HUDEP-2 (cell line): ENCODE measurements at regions not wholly inside any gene's neighbourhood (a gene's known extent, or its start where the extent isn't known, plus 50 kb on each side); places are given as distances from the start of the nearest gene placed in this dataset.
A peak's percentile ranks its signal among the peaks of the same experiment; 100 is the strongest.

Source experiments
- DNase-seq, 76 experiments: peaks; one replicate each; lab custom pipeline; 2025; ENCODE audit not compliant: unreplicated experiment in 76 of 76; lab: John Stamatoyannopoulos, UW

DNA sequence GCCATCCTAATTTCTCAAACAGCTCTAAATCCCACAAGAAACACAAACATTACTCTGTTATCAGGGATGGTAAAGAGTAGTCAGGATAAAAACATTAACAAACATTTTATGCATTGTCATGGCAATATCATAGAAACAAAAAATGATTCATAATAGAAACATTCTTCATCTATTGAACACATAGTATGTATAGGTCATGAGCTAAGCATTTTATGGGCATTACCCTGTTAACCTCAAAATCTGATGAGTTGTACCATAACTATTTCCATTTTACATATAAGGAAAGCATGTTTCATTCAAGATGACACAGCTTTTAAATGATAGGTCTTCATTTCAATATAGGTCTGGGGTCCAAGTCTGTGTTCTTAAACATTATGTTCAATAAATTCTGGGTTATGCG lies 344.9 kb downstream of the RND3 start:
- no peak for DNase-seq

GRCh38 chr2:150141226-150142001 lies 346.1 kb downstream of the RND3 start:
- no peak for DNase-seq

- no peak for DNase-seq
Observed at GRCh38 chr2:150140777-150141176, 346.7 kb downstream of the RND3 start.

DNA sequence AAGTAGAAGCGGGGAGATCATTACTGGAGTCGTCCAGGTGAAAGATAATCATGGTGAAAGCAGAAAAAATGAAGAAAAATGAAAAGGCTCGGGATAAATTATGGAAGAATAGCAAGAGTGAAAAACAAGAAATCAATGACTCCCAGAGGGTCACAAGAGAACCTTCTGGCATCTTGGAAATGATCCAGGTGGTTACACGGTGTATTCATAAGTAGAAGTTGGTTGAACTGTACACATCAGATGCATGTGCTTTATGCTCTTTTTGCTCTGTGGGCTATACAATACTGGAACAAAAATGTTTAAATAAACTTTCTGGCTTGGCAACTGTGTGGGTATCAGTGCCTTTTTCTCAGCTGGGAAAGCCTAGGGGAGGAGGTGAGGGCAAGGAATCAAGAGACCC lies 348.9 kb downstream of the RND3 start:
- DNase-seq = no peak

DNA sequence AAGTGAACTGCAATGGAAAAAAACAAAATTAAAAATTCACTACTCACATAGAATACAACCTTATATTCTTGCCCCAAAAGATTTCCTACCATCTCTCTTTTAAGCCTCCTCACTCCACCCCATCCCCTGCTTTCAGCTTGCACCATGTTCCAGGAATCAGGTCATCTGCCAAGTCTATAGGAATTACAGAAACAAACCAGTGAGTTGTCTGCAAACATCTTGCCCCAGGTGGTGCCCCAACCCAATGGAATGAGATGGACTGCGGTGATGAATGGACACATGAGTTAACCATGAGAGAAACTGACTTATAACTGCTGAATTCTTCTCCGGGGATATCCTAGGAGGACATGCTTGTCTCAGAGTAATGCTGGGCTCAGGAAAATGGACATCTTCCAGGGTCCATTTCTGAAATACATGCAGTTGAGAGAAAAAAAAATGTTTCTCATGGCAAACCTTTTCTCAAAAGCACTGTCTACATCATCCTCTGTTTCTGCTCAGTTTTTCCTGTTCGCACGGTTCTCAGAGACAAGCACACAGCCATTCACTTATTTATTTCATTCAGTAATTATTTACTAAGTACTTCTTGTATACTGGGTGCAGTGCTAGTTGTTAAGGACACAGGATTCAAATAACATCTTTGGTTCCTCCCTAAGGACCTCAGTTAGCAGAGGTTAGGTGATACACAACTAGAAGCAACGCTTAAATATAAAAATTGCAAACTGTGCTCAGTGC lies 350.0 kb downstream of the RND3 start:
- DNase-seq = no peak

DNA sequence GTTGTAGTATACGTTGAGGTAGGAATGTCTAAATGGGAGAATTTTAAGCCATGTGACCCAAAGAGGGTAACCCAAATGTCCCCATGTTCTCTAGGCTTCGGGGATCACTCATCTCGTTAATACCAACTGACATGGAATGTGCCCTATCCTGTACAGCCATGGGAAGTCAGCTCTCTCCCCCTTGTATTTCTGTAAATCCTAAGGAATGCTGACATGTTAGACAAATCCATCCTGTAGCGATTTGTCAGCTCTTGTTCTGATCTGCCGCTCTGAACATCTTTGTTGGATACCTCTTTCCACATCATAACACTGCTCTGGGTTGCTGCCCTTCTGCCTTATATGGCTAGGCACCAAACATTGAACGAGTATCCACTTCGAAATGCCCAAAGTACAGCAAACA lies 350.6 kb downstream of the RND3 start:
- DNase-seq = no peak

DNA sequence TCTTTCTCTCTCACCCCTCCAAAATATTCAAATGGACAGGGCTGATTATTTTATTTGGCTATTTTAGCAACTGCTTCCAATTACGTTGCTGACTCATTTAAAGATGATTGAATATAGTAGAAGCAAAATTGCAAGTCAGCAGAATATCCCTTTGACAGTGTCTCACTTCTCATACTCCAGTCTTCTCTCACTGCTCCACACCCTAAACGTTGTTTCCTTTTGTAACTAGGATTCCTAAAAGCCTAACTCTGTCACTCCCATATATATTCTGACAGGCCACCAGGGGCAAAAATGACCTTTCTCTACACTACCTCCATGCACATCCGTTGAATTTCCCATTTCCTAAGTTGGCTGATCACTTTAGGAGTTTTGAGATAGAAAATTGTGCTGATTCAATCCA lies 351.1 kb downstream of the RND3 start:
- no peak for DNase-seq

DNA sequence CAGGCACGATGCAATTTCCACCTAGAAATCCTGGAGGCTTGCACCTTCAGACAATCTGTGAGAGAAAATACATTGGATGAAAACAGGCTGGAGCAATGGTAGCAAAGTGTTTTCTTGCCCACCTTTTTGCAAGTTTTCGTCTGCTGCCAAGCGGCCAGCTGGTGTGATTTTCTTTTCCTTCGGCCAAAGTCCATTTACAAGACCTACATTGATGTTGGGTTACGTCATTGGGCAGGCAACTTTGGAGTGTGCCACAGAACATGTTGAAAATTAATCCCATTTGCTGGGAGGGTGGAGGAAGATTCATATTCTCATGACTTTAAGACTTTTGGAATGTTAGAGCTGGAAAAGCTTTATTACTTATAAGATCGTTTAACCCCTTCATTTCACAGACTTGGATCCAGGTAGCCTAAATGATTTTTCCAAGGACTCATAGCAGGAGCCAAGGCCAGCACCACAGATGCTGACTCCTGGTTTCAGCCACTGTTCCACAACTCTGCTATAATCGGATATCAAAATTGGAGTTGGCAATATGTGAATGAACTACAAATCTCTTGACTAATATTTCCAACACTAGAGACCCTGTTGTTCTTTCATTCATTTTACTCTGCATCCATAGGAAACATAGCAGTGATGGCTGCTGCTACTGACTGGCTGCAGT lies 352.1 kb downstream of the RND3 start:
- DNase-seq = no peak

GRCh38 chr2:150134223-150134857 lies 353.1 kb downstream of the RND3 start:
- DNase-seq = no peak

DNA sequence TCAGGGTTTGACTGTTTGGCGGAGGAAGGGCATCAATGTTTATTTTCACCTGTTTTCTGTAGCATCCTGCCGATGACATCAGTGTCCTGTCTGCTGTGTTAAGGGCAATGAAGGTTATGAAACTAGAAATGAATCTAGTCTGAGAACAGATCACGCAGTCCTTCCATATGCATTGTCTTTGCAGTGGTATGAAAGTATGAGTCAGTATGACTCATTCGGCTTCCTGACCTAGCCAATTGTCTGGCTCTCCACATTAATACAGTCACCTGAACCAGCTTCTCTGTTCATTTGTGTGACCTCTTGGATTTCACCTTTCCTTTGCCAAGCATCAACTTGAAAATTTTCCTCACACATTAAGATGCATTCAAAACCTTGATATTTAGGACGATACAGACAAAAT lies 353.8 kb downstream of the RND3 start:
- DNase-seq = peak in 3 of 76 experiments; percentile 8 to 16 (median 8)

GRCh38 chr2:150129921-150130575 lies 357.4 kb downstream of the RND3 start:
- no peak for DNase-seq

DNA sequence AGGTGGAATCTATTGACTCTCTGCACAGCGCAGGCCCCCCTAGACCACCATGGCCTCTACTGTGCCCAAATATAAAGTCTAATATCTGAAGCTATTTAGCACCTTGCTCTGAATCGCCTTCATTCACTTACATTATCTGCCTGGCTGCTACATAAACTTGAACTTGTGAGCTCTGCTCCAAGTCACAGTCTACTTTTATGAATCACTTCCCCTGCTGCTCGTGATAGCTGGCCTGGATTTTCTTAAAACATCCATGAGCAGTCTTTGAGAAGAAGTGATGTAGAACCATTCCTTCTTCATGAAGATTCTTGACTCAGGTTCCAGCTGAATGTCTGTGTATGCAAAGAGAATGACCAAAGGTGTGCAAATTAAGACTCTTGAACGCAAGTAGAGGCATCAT lies 359.5 kb downstream of the RND3 start:
- DNase-seq = no peak

- no peak for DNase-seq
Observed at GRCh38 chr2:150127346-150127990, 360.0 kb downstream of the RND3 start.

DNA sequence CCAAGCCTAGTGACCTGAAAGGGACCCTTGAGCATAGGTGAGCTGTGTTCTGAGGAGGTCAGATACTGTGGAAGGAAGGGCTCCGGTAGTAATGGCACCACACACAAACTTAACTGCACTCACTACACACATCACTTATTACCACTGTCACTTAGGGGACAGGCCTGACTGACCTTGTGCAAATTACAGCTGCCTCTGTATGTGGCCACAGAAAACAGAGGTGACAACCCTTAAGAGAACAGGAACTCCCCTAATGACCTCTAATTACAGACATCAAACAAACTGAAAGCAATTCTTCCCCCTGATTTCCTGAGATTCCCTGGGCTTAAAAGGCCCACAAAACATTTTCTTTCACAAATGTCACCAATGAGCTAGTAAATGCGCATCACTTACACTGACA lies 360.6 kb downstream of the RND3 start:
- no peak for DNase-seq

DNA sequence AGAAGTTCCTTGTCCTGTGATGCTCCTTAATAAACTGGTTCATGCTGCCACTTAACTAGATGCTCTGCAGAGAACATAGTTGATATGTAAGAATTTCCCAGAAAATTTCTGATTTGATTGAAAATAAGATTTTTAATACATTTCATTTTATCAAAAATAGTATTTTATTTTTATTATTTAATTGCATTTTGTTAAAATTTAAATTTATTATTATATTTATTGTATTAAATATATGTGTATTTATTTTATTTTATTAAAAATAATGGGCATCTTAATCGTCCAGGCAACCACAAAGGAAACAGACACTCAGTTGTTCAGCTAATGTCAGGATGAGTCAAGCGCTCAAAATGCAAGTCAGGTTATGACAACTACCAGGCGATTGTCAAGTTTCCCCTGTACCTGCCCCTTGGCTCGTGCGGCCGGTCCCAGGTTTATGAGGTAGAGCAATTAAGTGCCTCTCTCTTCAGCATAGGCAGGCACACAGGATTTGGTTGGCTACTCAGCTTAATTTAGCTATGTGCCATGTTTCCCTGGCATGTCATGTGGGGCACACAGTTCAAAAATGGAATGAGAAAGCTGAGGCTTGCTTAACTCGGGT lies 361.2 kb downstream of the RND3 start:
- no peak for DNase-seq

- peak in 3 of 76 experiments; percentile 2 to 17 (median 9) for DNase-seq
Observed at GRCh38 chr2:150125708-150126107, 361.8 kb downstream of the RND3 start.

DNA sequence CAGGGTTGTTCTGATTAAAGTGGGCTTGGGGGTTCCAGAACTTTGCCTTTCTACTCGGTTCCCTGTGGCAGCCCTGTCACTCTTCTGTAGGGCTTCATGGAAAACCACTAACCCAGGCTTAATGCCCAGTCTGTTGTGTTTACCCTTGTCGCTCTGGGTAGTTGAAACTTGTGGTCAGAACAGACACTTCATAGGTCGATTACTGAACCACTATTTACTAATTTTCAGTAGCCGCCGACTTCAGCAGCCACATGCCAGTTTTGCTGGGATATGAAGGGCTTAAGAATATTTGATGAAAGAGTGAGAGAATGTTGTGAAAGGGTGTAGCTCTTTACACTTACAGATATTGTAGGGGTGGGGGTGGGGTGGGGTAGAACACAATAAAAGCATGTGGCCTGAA lies 362.3 kb downstream of the RND3 start:
- DNase-seq = no peak

DNA sequence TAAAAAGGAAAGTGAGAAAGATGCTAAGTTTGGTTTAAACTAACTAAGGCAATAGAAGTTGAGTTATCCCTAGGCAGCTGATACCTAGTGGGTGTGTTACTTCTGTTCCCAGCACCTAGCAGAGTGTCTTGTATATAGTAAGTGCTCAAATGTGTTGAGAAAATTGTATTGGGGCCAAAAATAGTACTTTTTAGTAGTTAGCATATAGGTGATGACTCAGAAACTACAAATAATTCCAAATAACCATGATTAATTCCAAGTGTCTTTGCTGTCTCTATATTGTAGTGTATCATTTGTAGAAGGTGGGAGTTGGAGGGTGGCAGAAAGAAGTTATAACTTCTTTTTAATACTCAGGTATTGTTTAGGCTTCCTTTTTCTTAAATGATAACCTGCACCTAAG lies 362.7 kb downstream of the RND3 start:
- no peak for DNase-seq

- no peak for DNase-seq
Observed at GRCh38 chr2:150122871-150123613, 364.4 kb downstream of the RND3 start.
